ENCODE measurements at regions not wholly inside any gene's neighbourhood (a gene's known extent, or its start where the extent isn't known, plus 50 kb on each side); places are given as distances from the start of the nearest gene placed in this dataset.
"Not testable (repeated sequence)": the region's sequence is repeated elsewhere in the genome, so short reads cannot be mapped to it uniquely, and the experiment has no call there.

DNA sequence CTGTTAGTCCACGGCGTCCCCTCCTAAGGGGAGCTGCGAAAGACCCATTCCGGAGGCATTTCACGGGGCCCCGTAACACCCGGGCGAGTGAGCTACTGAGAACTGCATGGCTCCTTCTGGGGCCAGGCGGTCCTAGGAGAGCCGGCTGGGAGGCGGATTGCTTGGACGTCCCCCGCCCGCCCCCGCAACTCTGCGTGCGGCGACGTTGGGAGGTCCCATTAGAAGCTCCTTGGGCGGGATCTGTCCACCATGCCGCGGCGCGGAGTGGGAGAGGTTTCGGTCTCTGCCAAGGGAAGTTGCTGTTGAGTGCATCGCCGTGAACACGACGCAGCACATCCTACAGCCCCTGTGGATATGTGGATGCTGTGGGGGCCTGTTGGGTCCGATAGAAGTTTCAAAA, 85.4 kb upstream of the IGFBP7 start:
- no peak for DNase-seq

DNA sequence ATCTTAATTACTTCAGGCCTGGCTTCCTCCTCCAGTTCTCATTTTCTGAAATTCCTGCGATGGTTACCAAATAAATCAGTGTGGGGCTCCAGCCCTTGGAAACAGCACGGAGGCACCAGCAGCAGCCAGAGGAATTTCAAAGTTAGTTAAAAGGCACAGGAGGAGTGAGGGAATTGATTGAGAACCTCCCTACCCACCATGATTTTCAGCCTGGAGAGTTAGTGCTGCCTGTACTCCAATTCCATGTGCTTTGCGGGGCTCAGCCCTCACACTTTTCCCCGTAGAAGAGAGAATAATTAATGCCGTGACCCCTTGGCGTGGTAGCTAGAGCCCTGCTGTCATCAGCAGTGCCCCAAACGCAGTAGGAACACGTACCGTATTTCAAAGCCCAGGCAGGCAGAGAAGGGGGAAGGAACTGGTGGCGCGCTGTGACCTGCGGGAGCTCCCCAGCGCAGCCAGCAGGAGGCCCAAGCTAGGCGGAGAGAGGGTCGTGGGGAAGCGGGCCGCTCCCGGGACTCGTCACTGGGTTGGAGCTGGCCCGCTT, 84.0 kb upstream of the IGFBP7 start:
- DNase-seq, result no peak

DNA sequence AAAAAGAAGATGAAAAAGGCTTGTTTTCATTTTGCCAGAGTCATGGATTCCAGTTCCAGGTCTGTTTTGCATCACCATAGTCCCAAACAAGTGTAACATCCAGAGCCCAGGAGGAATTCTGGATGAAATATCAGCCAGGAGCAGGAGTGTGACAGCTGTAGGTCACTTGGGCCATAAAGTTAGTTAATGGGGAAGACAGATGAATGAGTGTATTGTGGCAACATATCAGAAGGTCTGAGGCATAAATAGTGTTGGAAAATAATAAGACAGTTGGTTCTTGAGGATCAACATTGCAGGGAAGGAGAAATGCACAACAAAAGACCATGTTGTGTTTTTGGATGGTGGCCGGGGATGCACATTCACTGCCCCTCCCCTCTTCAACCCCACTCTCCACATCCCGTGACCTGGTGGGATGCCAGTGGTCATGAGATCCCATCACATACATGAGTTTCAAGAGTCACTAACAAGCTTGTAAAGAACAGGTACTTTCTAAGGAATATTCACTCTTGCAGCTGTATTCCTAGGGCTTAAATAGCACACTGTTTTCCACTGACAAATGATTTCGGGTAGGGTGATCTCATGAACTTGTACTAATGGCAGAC, 83.1 kb upstream of the IGFBP7 start:
- no peak for DNase-seq

DNA sequence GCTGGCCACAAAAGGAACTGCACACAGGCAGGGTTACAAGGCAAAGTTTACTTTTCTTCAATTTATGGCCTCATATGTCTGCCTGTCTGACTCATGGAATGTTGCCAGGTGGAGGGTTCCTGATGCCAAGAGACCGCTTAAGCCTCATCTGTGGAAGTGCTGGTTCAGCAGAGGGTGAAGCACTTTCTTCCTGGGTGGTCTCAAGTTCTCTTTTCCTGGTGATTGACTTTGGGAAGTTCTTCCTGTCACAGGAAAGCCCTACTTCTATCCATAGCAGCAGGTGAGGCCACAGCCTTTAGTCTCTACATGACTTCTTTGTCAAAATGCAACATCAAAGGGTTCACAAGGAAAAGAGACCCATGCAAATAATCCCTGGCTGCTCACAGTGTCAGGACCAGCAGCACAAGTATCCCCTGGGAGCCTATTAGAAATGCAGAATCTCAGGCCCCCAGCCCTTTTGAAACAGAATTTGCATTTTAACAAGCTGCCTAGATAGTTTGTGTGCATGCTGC, 81.4 kb upstream of the IGFBP7 start:
- no peak for DNase-seq

DNA sequence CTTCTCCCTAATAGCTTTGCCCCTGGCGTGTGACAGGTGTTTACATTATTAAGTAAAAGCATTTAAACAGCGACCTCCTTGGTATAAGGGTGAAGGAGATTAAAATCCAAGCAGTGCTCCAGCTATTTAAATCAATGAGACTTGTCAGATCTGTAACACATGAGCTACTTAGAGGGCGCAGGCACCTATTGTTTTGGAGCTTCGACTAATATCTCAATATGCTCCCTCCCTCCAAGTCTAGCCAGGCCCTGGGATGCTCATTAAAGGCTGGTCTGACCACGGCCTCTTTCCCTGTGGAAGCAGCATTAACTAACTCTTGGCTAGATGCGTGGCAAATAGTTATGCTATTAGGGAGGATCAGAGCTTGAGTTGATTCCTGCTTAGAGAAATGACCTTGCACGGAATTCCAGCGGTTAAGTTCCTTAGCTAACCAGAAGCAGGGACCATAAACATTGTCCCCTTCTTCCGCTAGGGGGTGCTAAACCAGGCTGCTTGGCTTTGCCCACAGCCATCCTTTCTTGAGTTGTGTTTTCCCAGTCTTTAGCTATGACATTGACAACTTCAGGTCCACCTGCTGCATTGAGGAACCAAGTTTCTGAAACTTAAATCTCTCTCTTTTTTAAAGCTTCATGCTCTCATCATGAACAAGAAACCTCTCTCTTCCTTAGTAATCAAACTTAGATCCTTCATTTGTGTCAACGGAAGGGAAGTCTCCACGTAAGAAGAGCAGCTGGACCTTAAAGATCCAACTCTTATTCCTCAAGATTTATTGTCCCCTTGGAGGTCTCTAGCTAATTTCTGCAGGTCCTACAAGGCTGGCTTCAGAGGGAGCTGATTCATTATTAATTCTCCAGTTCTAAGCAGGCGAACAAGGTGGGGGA, 80.7 kb upstream of the IGFBP7 start:
- no peak for DNase-seq

DNA sequence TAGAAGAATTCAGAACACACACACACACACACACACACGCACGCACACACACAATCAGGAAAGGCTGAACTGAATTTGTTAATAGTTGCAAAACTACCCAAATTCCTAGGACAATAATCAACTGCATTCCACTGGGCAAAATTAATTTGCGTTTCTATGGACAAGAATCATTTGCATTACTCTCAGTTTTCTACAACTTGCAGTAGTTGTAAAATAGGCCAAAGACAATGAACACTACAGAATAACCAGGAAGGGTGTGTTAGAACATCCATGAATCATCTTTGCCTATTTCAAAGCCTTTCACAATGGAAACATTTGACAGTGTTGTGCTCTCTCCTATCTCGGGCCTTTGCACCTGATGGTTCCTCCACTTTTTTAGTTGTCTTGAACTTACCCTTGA, 77.1 kb upstream of the IGFBP7 start:
- DNase-seq, result no peak

DNA sequence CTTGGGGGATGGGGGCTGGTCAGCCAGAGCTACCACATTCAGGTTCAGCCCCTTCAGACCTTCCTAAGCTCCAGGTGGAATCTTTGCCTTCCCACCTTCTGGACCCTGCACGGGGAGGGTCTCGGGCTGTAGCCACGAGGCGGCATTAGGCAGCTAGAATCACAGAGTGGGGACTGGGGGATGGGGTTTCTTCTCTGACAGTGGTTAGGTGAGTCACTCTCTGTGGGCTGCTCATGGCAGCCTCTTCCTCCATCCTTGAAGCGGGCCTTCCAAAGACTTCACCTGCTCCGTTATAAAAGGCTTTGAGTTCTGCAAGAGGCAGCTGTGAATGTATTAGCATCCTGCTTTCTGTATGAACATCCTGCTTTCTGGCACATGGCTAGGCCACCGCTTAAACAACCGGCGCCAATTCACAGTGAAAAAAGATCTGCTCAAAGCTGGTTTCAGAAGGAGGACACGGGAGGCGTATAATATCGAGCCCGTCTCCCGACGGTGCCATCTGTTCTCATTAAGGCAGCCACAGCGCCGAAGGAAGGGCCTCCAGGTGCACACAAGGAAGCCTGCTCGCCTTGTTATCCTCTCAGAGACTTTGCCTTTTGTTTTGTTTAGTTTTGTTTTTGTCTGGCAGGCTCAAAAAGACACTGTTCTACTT, 74.3 kb upstream of the IGFBP7 start:
- no peak for DNase-seq

DNA sequence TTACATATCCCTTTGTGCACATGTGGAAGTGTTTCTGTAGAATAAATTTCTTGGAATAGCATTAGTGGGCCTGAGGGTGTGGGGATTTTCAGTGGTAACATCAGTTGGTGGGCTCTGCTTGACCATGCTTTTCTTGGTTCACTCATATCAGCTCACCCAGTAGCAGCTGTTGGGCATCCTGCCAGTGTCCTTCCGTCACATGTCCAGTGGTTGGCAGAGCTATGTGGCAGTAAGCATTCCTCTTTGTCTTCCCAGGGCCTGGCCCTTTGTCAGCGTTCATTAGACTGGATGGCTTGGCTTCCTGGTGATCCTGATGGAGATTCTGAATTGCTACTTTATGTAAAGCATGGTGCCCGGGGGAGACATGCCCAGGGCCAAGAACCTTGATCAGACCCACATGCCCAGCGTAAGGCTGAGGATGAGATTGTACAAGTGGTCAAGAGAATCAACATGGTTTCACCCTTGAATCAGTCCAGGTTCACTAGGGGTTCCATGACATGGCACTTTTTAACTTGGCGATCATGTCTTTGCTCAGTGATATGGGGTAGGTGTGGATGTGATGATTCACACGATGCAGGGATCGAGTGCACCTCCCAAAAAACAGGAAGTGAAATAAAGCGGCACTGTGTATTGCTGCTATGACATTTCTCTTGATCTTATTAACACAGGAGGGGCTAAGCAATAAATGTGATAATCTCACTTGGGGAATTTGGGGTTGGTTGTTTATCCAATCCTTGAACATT, 72.1 kb upstream of the IGFBP7 start:
- no peak for DNase-seq

DNA sequence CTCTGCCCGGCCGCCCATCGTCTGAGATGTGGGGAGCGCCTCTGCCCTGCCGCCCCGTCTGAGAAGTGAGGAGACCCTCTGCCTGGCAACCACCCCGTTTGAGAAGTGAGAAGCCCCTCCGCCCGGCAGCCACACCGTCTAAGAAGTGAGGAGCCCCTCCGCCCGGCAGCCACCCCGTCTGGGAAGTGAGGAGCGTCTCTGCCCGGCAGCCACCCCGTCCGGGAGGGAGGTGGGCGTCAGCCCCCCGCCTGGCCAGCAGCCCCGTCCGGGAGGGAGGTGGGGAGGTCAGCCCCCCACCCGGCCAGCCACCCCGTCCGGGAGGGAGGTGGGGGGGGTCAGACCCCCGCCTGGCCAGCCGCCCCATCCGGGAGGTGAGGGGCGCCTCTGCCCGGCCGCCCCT, 63.0 kb upstream of the IGFBP7 start:
- not testable (repeated sequence) for DNase-seq

DNA sequence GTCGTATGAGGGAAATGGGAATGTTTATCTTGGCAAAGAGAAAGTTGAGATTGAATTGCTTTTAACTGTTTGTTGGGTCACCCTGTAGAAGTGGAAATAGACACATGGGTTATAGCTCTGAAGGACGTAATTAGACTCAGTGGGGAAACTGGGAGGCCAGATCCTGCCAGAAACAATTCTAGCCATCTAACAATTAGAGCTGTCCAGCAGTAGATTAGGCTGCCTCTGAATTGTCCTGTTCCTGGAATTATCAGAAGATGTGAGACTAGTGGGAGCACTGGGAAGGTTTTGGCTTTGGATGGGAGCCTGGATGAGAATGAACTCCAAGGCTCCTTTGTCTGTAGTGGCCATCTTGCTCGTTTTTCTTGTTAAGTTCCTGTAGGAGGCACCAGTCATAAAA, 61.9 kb upstream of the IGFBP7 start:
- DNase-seq, result no peak

DNA sequence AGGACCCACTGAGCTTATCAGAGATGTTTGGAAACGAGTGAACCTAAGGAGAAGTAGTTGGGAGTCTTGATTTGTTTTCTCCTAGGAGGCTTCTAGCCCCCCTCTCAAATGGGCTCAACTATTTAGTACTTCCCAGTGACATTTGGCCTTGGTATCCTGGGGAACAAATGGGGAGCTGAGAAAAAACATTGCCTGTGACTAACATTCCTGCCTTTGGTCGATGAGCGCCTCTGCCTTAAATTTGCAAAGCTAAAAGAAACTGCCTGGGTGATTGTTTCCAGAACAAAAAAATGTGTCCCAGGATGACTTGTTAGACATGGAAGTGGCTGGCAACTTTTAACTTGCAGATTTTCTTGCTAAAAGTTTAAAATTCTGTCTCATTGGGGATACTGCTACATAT, 58.8 kb upstream of the IGFBP7 start:
- no peak for DNase-seq

DNA sequence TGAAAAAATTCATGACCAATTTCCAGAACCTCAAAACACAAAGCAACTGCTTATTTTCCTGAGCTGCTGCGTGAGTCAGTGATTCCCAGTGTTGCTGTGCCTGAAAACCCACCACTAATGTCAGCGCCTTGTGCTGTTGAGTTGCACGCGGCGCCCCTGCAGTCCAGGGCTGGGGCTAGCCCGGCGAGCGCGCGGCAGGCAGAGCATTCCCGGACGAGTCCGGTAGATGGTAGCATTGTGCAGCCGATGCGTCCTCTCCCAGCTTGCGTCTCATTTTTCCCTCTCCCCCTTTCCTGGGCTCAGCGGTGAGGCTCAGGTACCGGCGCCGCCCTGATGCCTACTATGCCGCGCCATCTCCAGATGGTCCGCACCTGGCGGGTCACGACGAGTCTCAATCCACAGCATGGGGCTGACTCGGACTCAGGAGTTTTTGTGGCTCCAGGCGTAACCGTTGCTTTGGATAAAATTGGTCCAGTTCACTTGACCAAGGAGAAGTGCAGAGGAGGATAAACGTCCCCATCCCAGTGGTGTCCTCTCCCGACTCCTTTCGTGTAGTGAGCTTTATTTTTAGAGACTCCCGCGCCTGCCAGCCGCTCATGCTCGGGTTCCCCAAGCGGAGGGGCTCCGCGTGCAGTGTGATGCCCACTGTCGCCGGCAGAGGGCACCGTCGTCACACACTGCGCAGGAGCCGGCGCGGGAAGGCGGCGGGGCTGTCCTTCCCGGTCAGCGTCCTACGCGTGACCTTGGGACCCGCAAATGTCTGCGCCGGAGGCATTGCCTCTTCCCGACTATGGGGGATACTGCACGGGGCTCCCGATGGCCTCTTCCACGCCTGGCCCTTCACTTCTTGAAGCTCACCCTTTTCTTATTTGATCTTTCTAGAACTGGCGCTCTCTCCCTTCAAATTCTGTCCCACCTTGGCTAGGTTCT, 53.6 kb upstream of the IGFBP7 start:
- peak; percentile 71 for DNase-seq

DNA sequence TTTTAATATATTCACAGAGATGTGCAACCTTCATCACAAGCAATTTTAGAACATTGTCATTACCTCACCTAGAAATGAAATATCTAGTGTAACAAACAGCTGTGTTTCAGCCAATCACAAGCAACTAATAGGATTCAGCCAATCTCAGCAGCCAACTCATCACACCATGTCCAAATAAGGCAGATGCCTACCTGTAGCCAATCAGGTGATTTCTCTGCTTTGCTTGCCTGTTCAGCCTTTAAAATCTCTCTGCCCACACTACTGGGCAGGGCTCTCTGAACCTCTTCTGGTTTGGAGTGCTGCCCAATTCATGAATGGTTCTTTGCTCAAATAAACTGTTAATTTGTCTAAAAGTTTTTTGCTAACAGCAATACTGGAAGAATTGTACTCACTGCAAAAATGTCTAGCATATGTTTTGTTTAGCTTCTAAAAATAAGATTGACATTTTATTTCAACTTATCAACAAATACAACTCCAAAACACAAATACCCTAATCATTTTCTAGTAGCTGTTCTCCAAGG, 52.4 kb upstream of the IGFBP7 start:
- no peak for DNase-seq
